Fibroblast of lung (primary cell): ENCODE measurements at regions not wholly inside any gene's neighbourhood (a gene's known extent, or its start where the extent isn't known, plus 50 kb on each side); places are given as distances from the start of the nearest gene placed in this dataset.

ENCODE experiments used
- DNase-seq, 2 donors: peaks; one replicate each; pipeline versions ENCODE4 v3.0.0 to v3.0.0-alpha.2; 2010; ENCODE audit warnings: low read depth in 2 of 2
- H2AFZ ChIP-seq: 2 replicates; pipeline ENCODE4 v1.5.1; 2012; ENCODE audit warnings: low read length, control low read depth, inconsistent platforms
- H3K27ac ChIP-seq: 2 replicates; pipeline ENCODE4 v1.5.1; 2011; ENCODE audit warnings: low read length, control low read depth; ENCODE audit not compliant: insufficient read depth
- H3K27me3 ChIP-seq: 2 replicates; pipeline ENCODE4 v1.5.1; 2011; ENCODE audit warnings: mild to moderate bottlenecking, low read length; ENCODE audit not compliant: control insufficient read depth, insufficient read depth
- H3K36me3 ChIP-seq: 2 replicates; pipeline ENCODE4 v1.5.1; 2011; ENCODE audit warnings: low read length; ENCODE audit not compliant: control insufficient read depth, insufficient read depth
- H3K4me1 ChIP-seq: 2 replicates; pipeline ENCODE4 v1.5.1; 2011; ENCODE audit warnings: low read length; ENCODE audit not compliant: control insufficient read depth, insufficient read depth; ENCODE audit errors: extremely low read depth
- H3K4me2 ChIP-seq: 2 replicates; pipeline ENCODE4 v1.5.1; 2011; ENCODE audit warnings: low read length, control low read depth; ENCODE audit not compliant: insufficient read depth; ENCODE audit errors: extremely low read depth
- H3K4me3 ChIP-seq, 4 experiments: fragments of 200-600 bp in 1 of 4; sonication (generic) in 1 of 4; replicated peaks in 1 of 4; 2 replicates each; pipeline ENCODE4 v1.5.1; 2011 to 2016; ENCODE audit warnings: low read length in 4 of 4, low read depth in 3 of 4, mild to moderate bottlenecking in 3 of 4, control low read depth in 2 of 4, inconsistent platforms in 1 of 4, mixed read lengths in 1 of 4; ENCODE audit not compliant: insufficient read depth in 1 of 4; ENCODE audit errors: control extremely low read depth in 1 of 4
- H3K79me2 ChIP-seq: 2 replicates; pipeline ENCODE4 v1.5.1; 2012; ENCODE audit warnings: mild to moderate bottlenecking, low read length, inconsistent platforms; ENCODE audit not compliant: control insufficient read depth, insufficient read depth
- H3K9ac ChIP-seq: 2 replicates; pipeline ENCODE4 v1.5.1; 2011; ENCODE audit warnings: mild to moderate bottlenecking, low read length, control low read depth; ENCODE audit not compliant: insufficient read depth
- H3K9me3 ChIP-seq: 2 replicates; pipeline ENCODE4 v1.5.1; 2012; ENCODE audit warnings: low read depth, low read length; ENCODE audit not compliant: control insufficient read depth, insufficient read depth
- H4K20me1 ChIP-seq: 2 replicates; pipeline ENCODE4 v1.5.1; 2011; ENCODE audit warnings: low read length; ENCODE audit not compliant: control insufficient read depth, insufficient read depth; ENCODE audit errors: extremely low read depth
- CTCF ChIP-seq, 2 donors: IDR thresholded peaks in 1 of 2; conservative IDR thresholded peaks in 1 of 2; 1 replicate in 1 of 2; 2 replicates in 1 of 2; pipeline ENCODE4 v1.5.1; 2011 to 2012; ENCODE audit warnings: low read length in 2 of 2, control low read depth in 1 of 2, inconsistent platforms in 1 of 2, low read depth in 1 of 2, mild to moderate bottlenecking in 1 of 2
- EZH2 ChIP-seq: IDR thresholded peaks from 2 replicates; pipeline ENCODE4 v1.5.1; 2012; ENCODE audit warnings: low read length, control low read depth, mild to moderate bottlenecking; ENCODE audit errors: missing control alignments

- Histone ChIP-seq H3K4me1 (no peaks in the 10 kb centered on the region), H3K79me2 (no peaks in the 10 kb centered on the region), H3K4me2 (no peak overlapping the region), H3K9me3 (no peaks in the 10 kb centered on the region), H3K36me3 (no peaks in the 10 kb centered on the region), H3K9ac (no peak overlapping the region), H3K27me3 (no peaks in the 10 kb centered on the region), H3K27ac (no peak overlapping the region), H4K20me1 (no peaks in the 10 kb centered on the region), H2AFZ (no peak overlapping the region), H3K4me3 (no peak overlapping the region)
- no peak for DNase-seq
- no peak for TF ChIP-seq CTCF (conservative IDR thresholded peaks at IDR 0.05 in 1 of 2, IDR thresholded peaks at IDR 0.05 in 1 of 2; ENCODE audit: low read depth in 1 of 2, low read length in 2 of 2)
- no peak for TF ChIP-seq EZH2
Observed at GRCh38 chr14:46034305-46034704, 617.3 kb downstream of the RPL10L start.

GRCh38 chr14:46018846-46019420 lies 632.6 kb downstream of the RPL10L start:
- no peak overlapping the region for H3K9ac ChIP-seq
- no peaks in the 10 kb centered on the region for H3K4me1 ChIP-seq
- no peak for DNase-seq
- no peaks in the 10 kb centered on the region for H3K36me3 ChIP-seq
- TF ChIP-seq CTCF (conservative IDR thresholded peaks at IDR 0.05 in 1 of 2, IDR thresholded peaks at IDR 0.05 in 1 of 2; ENCODE audit: low read depth in 1 of 2, low read length in 2 of 2): no peak
- no peak for TF ChIP-seq EZH2
- H2AFZ ChIP-seq: no peak overlapping the region
- no peak overlapping the region for H3K27ac ChIP-seq
- no peaks in the 10 kb centered on the region for H3K27me3 ChIP-seq
- no peaks in the 10 kb centered on the region for H4K20me1 ChIP-seq
- no peak overlapping the region for H3K4me3 ChIP-seq
- no peaks in the 10 kb centered on the region for H3K79me2 ChIP-seq
- no peaks in the 10 kb centered on the region for H3K9me3 ChIP-seq
- H3K4me2 ChIP-seq: no peak overlapping the region

- Histone ChIP-seq H3K27ac (no peak overlapping the region), H3K27me3 (no peaks in the 10 kb centered on the region), H2AFZ (no peak overlapping the region), H3K4me2 (no peak overlapping the region), H4K20me1 (no peaks in the 10 kb centered on the region), H3K36me3 (no peaks in the 10 kb centered on the region), H3K9ac (no peak overlapping the region), H3K4me3 (no peak overlapping the region), H3K9me3 (no peaks in the 10 kb centered on the region), H3K79me2 (no peaks in the 10 kb centered on the region), H3K4me1 (no peaks in the 10 kb centered on the region)
- TF ChIP-seq CTCF (conservative IDR thresholded peaks at IDR 0.05 in 1 of 2, IDR thresholded peaks at IDR 0.05 in 1 of 2; ENCODE audit: low read depth in 1 of 2, low read length in 2 of 2): no peak
- no peak for DNase-seq
Observed at GRCh38 chr14:46008348-46008747, 643.2 kb downstream of the RPL10L start.
